ENCODE measurements at regions not wholly inside any gene's neighbourhood (a gene's known extent, or its start where the extent isn't known, plus 50 kb on each side); places are given as distances from the start of the nearest gene placed in this dataset.

GRCh38 chr3:64756398-64756986, 68.7 kb upstream of the ADAMTS9 start:
- Histone ChIP-seq H3K9ac (no peak overlapping the region), H4K20me1 (ENCODE audit: insufficient read depth) (no peaks in the 10 kb centered on the region), H3K36me3 (replicated peaks in 1 of 2; ENCODE audit: control insufficient read depth in 1 of 2, insufficient read depth in 2 of 2, low read length in 1 of 2) (no peaks in the 10 kb centered on the region), H3K4me2 (no peak overlapping the region), H3K4me1 (ENCODE audit: control insufficient read depth in 1 of 2, insufficient read depth in 2 of 2, low read depth in 1 of 2, low read length in 1 of 2) (peaks cover 0 to 11% of the 10 kb centered on the region in 2 experiments; a peak in 2 of 4 replicates), H3K4me3 (ENCODE audit: low read depth in 2 of 2, low read length in 1 of 2) (no peak overlapping the region), H3K9me3 (no peaks in the 10 kb centered on the region), H3K9me2 (no peaks in the 10 kb centered on the region), H3K79me2 (ENCODE audit: insufficient read depth) (no peaks in the 10 kb centered on the region), H3K27ac (ENCODE audit: low read depth in 2 of 2, low read length in 1 of 2) (peak overlapping the region in 1 of 2 experiments; percentile 69; a peak in 2 of 4 replicates), H2AFZ (ENCODE audit: low read depth) (no peak overlapping the region), H3F3A (replicated peaks; ENCODE audit: insufficient read depth) (no peaks in the 10 kb centered on the region), H3K27me3 (ENCODE audit: insufficient read depth) (no peaks in the 10 kb centered on the region)
- 67% methylated on average over 2 of the region's 2 CpGs for WGBS (ENCODE audit: low lambda C conversion rate)
- TF ChIP-seq GATA2 (CRISPR knock-in tag; IDR thresholded peaks at IDR 0.05) (peak; percentile 70), GABPA (IDR thresholded peaks at IDR 0.05; ENCODE audit: low read depth) (no peak)
- ChIA-PET CTCF (no interaction called here), POLR2A (no interaction called here)
- no peak for DNase-seq

GRCh38 chr3:64748244-64748904, 60.6 kb upstream of the ADAMTS9 start:
- DNase-seq: no peak
- no peak overlapping the region for H3K9ac ChIP-seq
- 76% methylated on average over 6 of the region's 6 CpGs for WGBS (ENCODE audit: low lambda C conversion rate)
- no peak overlapping the region for H2AFZ ChIP-seq (ENCODE audit: low read depth)
- ChIA-PET CTCF (no interaction called here), POLR2A (no interaction called here)
- H3K27ac ChIP-seq (ENCODE audit: low read depth in 2 of 2, low read length in 1 of 2): no peak overlapping the region
- H4K20me1 ChIP-seq (ENCODE audit: insufficient read depth): no peaks in the 10 kb centered on the region
- H3K9me2 ChIP-seq: no peaks in the 10 kb centered on the region
- TF ChIP-seq ELF1 (IDR thresholded peaks at IDR 0.05) (no peak), RFX5 (IDR thresholded peaks at IDR 0.05; ENCODE audit: low read length) (no peak), RXRA (IDR thresholded peaks at IDR 0.05; ENCODE audit: borderline replicate concordance, low read depth) (no peak)
- no peaks in the 10 kb centered on the region for H3K36me3 ChIP-seq (replicated peaks in 1 of 2; ENCODE audit: control insufficient read depth in 1 of 2, insufficient read depth in 2 of 2, low read length in 1 of 2)
- no peaks in the 10 kb centered on the region for H3F3A ChIP-seq (replicated peaks; ENCODE audit: insufficient read depth)
- no peak overlapping the region for H3K4me3 ChIP-seq (ENCODE audit: low read depth in 2 of 2, low read length in 1 of 2)
- no peak overlapping the region for H3K4me2 ChIP-seq
- H3K4me1 ChIP-seq (ENCODE audit: control insufficient read depth in 1 of 2, insufficient read depth in 2 of 2, low read depth in 1 of 2, low read length in 1 of 2): no peaks in the 10 kb centered on the region; a peak in 1 of 4 replicates
- no peaks in the 10 kb centered on the region for H3K27me3 ChIP-seq (ENCODE audit: insufficient read depth)
- no peaks in the 10 kb centered on the region for H3K9me3 ChIP-seq
- H3K79me2 ChIP-seq (ENCODE audit: insufficient read depth): no peaks in the 10 kb centered on the region

GRCh38 chr3:64747679-64748078, 59.9 kb upstream of the ADAMTS9 start:
- H3K4me3 ChIP-seq (ENCODE audit: low read depth in 2 of 2, low read length in 1 of 2): no peak overlapping the region
- H3K9me3 ChIP-seq: no peaks in the 10 kb centered on the region
- H3K4me1 ChIP-seq (ENCODE audit: control insufficient read depth in 1 of 2, insufficient read depth in 2 of 2, low read depth in 1 of 2, low read length in 1 of 2): no peaks in the 10 kb centered on the region; a peak in 1 of 4 replicates
- ChIA-PET POLR2A (no interaction called here), CTCF (no interaction called here)
- no peaks in the 10 kb centered on the region for H3F3A ChIP-seq (replicated peaks; ENCODE audit: insufficient read depth)
- no peaks in the 10 kb centered on the region for H3K9me2 ChIP-seq
- no peak for DNase-seq
- H2AFZ ChIP-seq (ENCODE audit: low read depth): no peak overlapping the region
- H3K36me3 ChIP-seq (replicated peaks in 1 of 2; ENCODE audit: control insufficient read depth in 1 of 2, insufficient read depth in 2 of 2, low read length in 1 of 2): no peaks in the 10 kb centered on the region
- 82% methylated on average over 4 of the region's 4 CpGs for WGBS (ENCODE audit: low lambda C conversion rate)
- H4K20me1 ChIP-seq (ENCODE audit: insufficient read depth): no peaks in the 10 kb centered on the region
- TF ChIP-seq TCF12 (IDR thresholded peaks at IDR 0.05) (no peak), FOXJ3 (CRISPR knock-in tag; IDR thresholded peaks at IDR 0.05) (no peak), RXRA (IDR thresholded peaks at IDR 0.05; ENCODE audit: borderline replicate concordance, low read depth) (no peak), ZBTB33 (IDR thresholded peaks at IDR 0.05; ENCODE audit: borderline replicate concordance, low read depth) (no peak), RFX5 (IDR thresholded peaks at IDR 0.05; ENCODE audit: low read length) (no peak), CTCF (IDR thresholded peaks at IDR 0.05) (no peak), MAX (IDR thresholded peaks at IDR 0.05; ENCODE audit: low read depth) (no peak), USF1 (IDR thresholded peaks at IDR 0.05; ENCODE audit: borderline replicate concordance, low read depth) (no peak), NFIC (IDR thresholded peaks at IDR 0.05; ENCODE audit: borderline replicate concordance) (no peak), POLR2AphosphoS5 (IDR thresholded peaks at IDR 0.05; ENCODE audit: low read depth, low read length) (no peak), EP300 (IDR thresholded peaks at IDR 0.05; ENCODE audit: borderline replicate concordance in 1 of 2, low read depth in 1 of 2, low read length in 1 of 2) (no peak), USF2 (IDR thresholded peaks at IDR 0.05; ENCODE audit: borderline replicate concordance, low read depth, low read length) (no peak)
- no peak overlapping the region for H3K9ac ChIP-seq
- no peak overlapping the region for H3K4me2 ChIP-seq
- H3K79me2 ChIP-seq (ENCODE audit: insufficient read depth): no peaks in the 10 kb centered on the region
- H3K27ac ChIP-seq (ENCODE audit: low read depth in 2 of 2, low read length in 1 of 2): no peak overlapping the region
- no peaks in the 10 kb centered on the region for H3K27me3 ChIP-seq (ENCODE audit: insufficient read depth)
